ENCODE measurements at regions not wholly inside any gene's neighbourhood (a gene's known extent, or its start where the extent isn't known, plus 50 kb on each side); places are given as distances from the start of the nearest gene placed in this dataset.

GRCh38 chr4:148749403-148749802, 307.2 kb upstream of the NR3C2 start:
- no peaks in the 10 kb centered on the region for H3K4me1 Mint-ChIP-seq
- no peak overlapping the region for H3K4me3 Mint-ChIP-seq
- DNase-seq = no peak
- no peak overlapping the region for H3K27ac Mint-ChIP-seq
- no peaks in the 10 kb centered on the region for H3K27me3 Mint-ChIP-seq
- no peaks in the 10 kb centered on the region for H3K9me3 Mint-ChIP-seq
- no peaks in the 10 kb centered on the region for H3K36me3 Mint-ChIP-seq (ENCODE audit: low read depth)
- intact Hi-C loops (cut with micrococcal nuclease) = no loop called here

- no peak for DNase-seq
- H3K4me3 Mint-ChIP-seq = no peak overlapping the region
- intact Hi-C loops (cut with micrococcal nuclease) = no loop called here
- no peaks in the 10 kb centered on the region for H3K36me3 Mint-ChIP-seq (ENCODE audit: low read depth)
- no peaks in the 10 kb centered on the region for H3K4me1 Mint-ChIP-seq
- no peaks in the 10 kb centered on the region for H3K9me3 Mint-ChIP-seq
- no peaks in the 10 kb centered on the region for H3K27me3 Mint-ChIP-seq
- no peak overlapping the region for H3K27ac Mint-ChIP-seq
Measured at GRCh38 chr4:148747721-148748268, 305.6 kb upstream of the NR3C2 start.

- Mint-ChIP-seq H3K27me3 (no peaks in the 10 kb centered on the region), H3K27ac (no peak overlapping the region), H3K9me3 (peaks cover 8% of the 10 kb centered on the region), H3K4me1 (no peaks in the 10 kb centered on the region), H3K4me3 (no peak overlapping the region), H3K36me3 (ENCODE audit: low read depth) (no peaks in the 10 kb centered on the region)
- peak; percentile 23 for DNase-seq
- intact Hi-C loops (cut with micrococcal nuclease) = no loop called here
Measured at GRCh38 chr4:148740701-148741100, 298.5 kb upstream of the NR3C2 start.

GRCh38 chr4:148737061-148737770, 295.0 kb upstream of the NR3C2 start:
- Mint-ChIP-seq H3K4me1 (no peaks in the 10 kb centered on the region), H3K27ac (no peak overlapping the region), H3K27me3 (no peaks in the 10 kb centered on the region), H3K36me3 (ENCODE audit: low read depth) (no peaks in the 10 kb centered on the region), H3K9me3 (peaks cover 8% of the 10 kb centered on the region), H3K4me3 (no peak overlapping the region)
- intact Hi-C loops (cut with micrococcal nuclease) = no loop called here
- DNase-seq = peak; percentile 34

- Mint-ChIP-seq H3K27ac (no peak overlapping the region), H3K4me3 (no peak overlapping the region), H3K9me3 (peaks cover 8% of the 10 kb centered on the region), H3K36me3 (ENCODE audit: low read depth) (no peaks in the 10 kb centered on the region), H3K27me3 (no peaks in the 10 kb centered on the region), H3K4me1 (no peaks in the 10 kb centered on the region)
- peak; percentile 53 for DNase-seq
- intact Hi-C loops (cut with micrococcal nuclease) = no loop called here
Measured at GRCh38 chr4:148735432-148736155, 293.4 kb upstream of the NR3C2 start.

- Mint-ChIP-seq H3K27ac (no peak overlapping the region), H3K27me3 (no peaks in the 10 kb centered on the region), H3K4me3 (no peak overlapping the region), H3K4me1 (no peaks in the 10 kb centered on the region), H3K36me3 (ENCODE audit: low read depth) (no peaks in the 10 kb centered on the region), H3K9me3 (no peaks in the 10 kb centered on the region)
- peak; percentile 20 for DNase-seq
- intact Hi-C loops (cut with micrococcal nuclease) = no loop called here
Measured at GRCh38 chr4:148730766-148731165, 288.6 kb upstream of the NR3C2 start.

GRCh38 chr4:148730082-148730640, 287.9 kb upstream of the NR3C2 start:
- no peak for DNase-seq
- Mint-ChIP-seq H3K4me1 (no peaks in the 10 kb centered on the region), H3K27ac (no peak overlapping the region), H3K27me3 (no peaks in the 10 kb centered on the region), H3K36me3 (ENCODE audit: low read depth) (no peaks in the 10 kb centered on the region), H3K4me3 (no peak overlapping the region), H3K9me3 (no peaks in the 10 kb centered on the region)
- intact Hi-C loops (cut with micrococcal nuclease) = no loop called here

- no peaks in the 10 kb centered on the region for H3K36me3 Mint-ChIP-seq (ENCODE audit: low read depth)
- H3K27ac Mint-ChIP-seq = no peak overlapping the region
- intact Hi-C loops (cut with micrococcal nuclease) = no loop called here
- H3K27me3 Mint-ChIP-seq = no peaks in the 10 kb centered on the region
- no peak overlapping the region for H3K4me3 Mint-ChIP-seq
- no peaks in the 10 kb centered on the region for H3K4me1 Mint-ChIP-seq
- DNase-seq = no peak
- peaks cover 4% of the 10 kb centered on the region for H3K9me3 Mint-ChIP-seq
Measured at GRCh38 chr4:148717988-148718387, 275.8 kb upstream of the NR3C2 start.

- no peak for DNase-seq
- H3K27me3 Mint-ChIP-seq = no peaks in the 10 kb centered on the region
- intact Hi-C loops (cut with micrococcal nuclease) = no loop called here
- no peaks in the 10 kb centered on the region for H3K4me1 Mint-ChIP-seq
- no peak overlapping the region for H3K4me3 Mint-ChIP-seq
- H3K27ac Mint-ChIP-seq = no peak overlapping the region
- no peaks in the 10 kb centered on the region for H3K9me3 Mint-ChIP-seq
- H3K36me3 Mint-ChIP-seq (ENCODE audit: low read depth) = no peaks in the 10 kb centered on the region
Measured at GRCh38 chr4:148716431-148717052, 274.3 kb upstream of the NR3C2 start.

GRCh38 chr4:148704291-148704690, 262.1 kb upstream of the NR3C2 start:
- intact Hi-C loops (cut with micrococcal nuclease) = no loop called here
- Mint-ChIP-seq H3K9me3 (no peaks in the 10 kb centered on the region), H3K27ac (no peak overlapping the region)

GRCh38 chr4:148694702-148695101, 252.5 kb upstream of the NR3C2 start:
- Mint-ChIP-seq H3K36me3 (ENCODE audit: low read depth) (no peaks in the 10 kb centered on the region), H3K4me1 (no peaks in the 10 kb centered on the region), H3K9me3 (no peaks in the 10 kb centered on the region), H3K4me3 (no peak overlapping the region), H3K27me3 (no peaks in the 10 kb centered on the region), H3K27ac (no peak overlapping the region)
- no peak for DNase-seq
- intact Hi-C loops (cut with micrococcal nuclease) = no loop called here

More at GRCh38 chr4:148704291-148704690, 262.1 kb upstream of the NR3C2 start:
- Mint-ChIP-seq H3K36me3 (ENCODE audit: low read depth) (no peaks in the 10 kb centered on the region), H3K4me1 (no peaks in the 10 kb centered on the region), H3K27me3 (no peaks in the 10 kb centered on the region), H3K4me3 (no peak overlapping the region)
- no peak for DNase-seq

GRCh38 chr4:148693913-148694649, 251.9 kb upstream of the NR3C2 start:
- no peak overlapping the region for H3K27ac Mint-ChIP-seq
- no peaks in the 10 kb centered on the region for H3K9me3 Mint-ChIP-seq
- intact Hi-C loops (cut with micrococcal nuclease) = no loop called here
- H3K36me3 Mint-ChIP-seq (ENCODE audit: low read depth) = no peaks in the 10 kb centered on the region
- H3K4me3 Mint-ChIP-seq = no peak overlapping the region
- no peak for DNase-seq
- no peaks in the 10 kb centered on the region for H3K4me1 Mint-ChIP-seq
- H3K27me3 Mint-ChIP-seq = no peaks in the 10 kb centered on the region

GRCh38 chr4:148692242-148692641, 250.0 kb upstream of the NR3C2 start:
- intact Hi-C loops (cut with micrococcal nuclease) = no loop called here
- no peak overlapping the region for H3K4me3 Mint-ChIP-seq
- H3K27me3 Mint-ChIP-seq = no peaks in the 10 kb centered on the region
- H3K27ac Mint-ChIP-seq = no peak overlapping the region
- no peaks in the 10 kb centered on the region for H3K4me1 Mint-ChIP-seq
- DNase-seq = no peak
- H3K9me3 Mint-ChIP-seq = no peaks in the 10 kb centered on the region
- H3K36me3 Mint-ChIP-seq (ENCODE audit: low read depth) = no peaks in the 10 kb centered on the region

Measured in activated CD4-positive, alpha-beta T cell treated with anti-CD3 and anti-CD28 coated beads, Interleukin-2, amount 10 ng/mL, durations not matched to agents 24 days and 14 days (primary cell).